Skin epidermis (tissue), 12 donors: ENCODE measurements at regions not wholly inside any gene's neighbourhood (a gene's known extent, or its start where the extent isn't known, plus 50 kb on each side); places are given as distances from the start of the nearest gene placed in this dataset.

Source experiments
- H3K27ac ChIP-seq, 21 experiments: fragments of 200-600 bp; sonication (generic) in 11 of 21; one replicate each; pipeline ENCODE4 v1.5.0; 2020; ENCODE audit warnings: mild to moderate bottlenecking in 3 of 21, inconsistent platforms in 2 of 21, moderate library complexity in 2 of 21
- H3K4me3 ChIP-seq, 7 experiments: fragments of 200-600 bp; sonication (generic) in 2 of 7; one replicate each; pipeline ENCODE4 v1.5.0; 2020; ENCODE audit warnings: inconsistent platforms in 2 of 7, mild to moderate bottlenecking in 2 of 7, moderate library complexity in 1 of 7

- Histone ChIP-seq H3K27ac (no peak overlapping the region), H3K4me3 (no peak overlapping the region)
Observed at GRCh38 chr4:187190390-187190789, 466.7 kb upstream of the FAT1 start.

- Histone ChIP-seq H3K27ac (no peak overlapping the region), H3K4me3 (no peak overlapping the region)
Observed at GRCh38 chr4:187191676-187192075, 468.0 kb upstream of the FAT1 start.

- Histone ChIP-seq H3K4me3 (no peak overlapping the region), H3K27ac (no peak overlapping the region)
Observed at GRCh38 chr4:187192266-187192665, 468.6 kb upstream of the FAT1 start.

- Histone ChIP-seq H3K27ac (no peak overlapping the region), H3K4me3 (no peak overlapping the region)
Observed at GRCh38 chr4:187193141-187193540, 469.5 kb upstream of the FAT1 start.

- H3K4me3 ChIP-seq = no peak overlapping the region
- H3K27ac ChIP-seq = no peak overlapping the region
Observed at GRCh38 chr4:187204389-187204918, 480.8 kb upstream of the FAT1 start.

- Histone ChIP-seq H3K4me3 (no peak overlapping the region), H3K27ac (no peak overlapping the region)
Observed at GRCh38 chr4:187207931-187208330, 484.3 kb upstream of the FAT1 start.

GRCh38 chr4:187208651-187209050, 485.0 kb upstream of the FAT1 start:
- Histone ChIP-seq H3K27ac (no peak overlapping the region), H3K4me3 (no peak overlapping the region)

- peak overlapping the region in 4 of 21 experiments; percentile 10 to 77 (median 22) for H3K27ac ChIP-seq
- H3K4me3 ChIP-seq = no peak overlapping the region
Observed at GRCh38 chr4:187209921-187210613, 486.4 kb upstream of the FAT1 start.

- Histone ChIP-seq H3K27ac (no peak overlapping the region), H3K4me3 (no peak overlapping the region)
Observed at GRCh38 chr4:187212446-187213080, 488.9 kb upstream of the FAT1 start.

- H3K4me3 ChIP-seq = no peak overlapping the region
- H3K27ac ChIP-seq = no peak overlapping the region
Observed at GRCh38 chr4:187215438-187215837, 491.8 kb upstream of the FAT1 start.

- H3K4me3 ChIP-seq = no peak overlapping the region
Observed at GRCh38 chr4:187218705-187219245, 495.1 kb upstream of the FAT1 start.

GRCh38 chr4:187224560-187224959, 500.9 kb upstream of the FAT1 start:
- H3K4me3 ChIP-seq = no peak overlapping the region

More at GRCh38 chr4:187218705-187219245, 495.1 kb upstream of the FAT1 start:
- no peak overlapping the region for H3K27ac ChIP-seq

GRCh38 chr4:187227907-187228704, 504.4 kb upstream of the FAT1 start:
- Histone ChIP-seq H3K27ac (no peak overlapping the region), H3K4me3 (no peak overlapping the region)

More at GRCh38 chr4:187224560-187224959, 500.9 kb upstream of the FAT1 start:
- no peak overlapping the region for H3K27ac ChIP-seq

GRCh38 chr4:187232196-187232595, 508.5 kb upstream of the FAT1 start:
- Histone ChIP-seq H3K4me3 (no peak overlapping the region), H3K27ac (no peak overlapping the region)

- Histone ChIP-seq H3K27ac (no peak overlapping the region), H3K4me3 (no peak overlapping the region)
Observed at GRCh38 chr4:187232796-187233195, 509.1 kb upstream of the FAT1 start.

- H3K4me3 ChIP-seq = no peak overlapping the region
Observed at GRCh38 chr4:187235456-187236170, 512.0 kb upstream of the FAT1 start.

GRCh38 chr4:187236209-187236890, 512.7 kb upstream of the FAT1 start:
- no peak overlapping the region for H3K27ac ChIP-seq
- H3K4me3 ChIP-seq = no peak overlapping the region

More at GRCh38 chr4:187235456-187236170, 512.0 kb upstream of the FAT1 start:
- no peak overlapping the region for H3K27ac ChIP-seq

GRCh38 chr4:187238646-187239045, 515.0 kb upstream of the FAT1 start:
- Histone ChIP-seq H3K4me3 (no peak overlapping the region), H3K27ac (no peak overlapping the region)

GRCh38 chr4:187251896-187252295, 528.2 kb upstream of the FAT1 start:
- H3K27ac ChIP-seq = no peak overlapping the region
- no peak overlapping the region for H3K4me3 ChIP-seq
